Uterus (tissue), 2 donors: ENCODE measurements at regions not wholly inside any gene's neighbourhood (a gene's known extent, or its start where the extent isn't known, plus 50 kb on each side); places are given as distances from the start of the nearest gene placed in this dataset.

Experiments
- POLR2A ChIP-seq, 2 donors: fragments of 450-650 bp; IDR thresholded peaks; one replicate each; pipeline ENCODE4 v1.6.1; 2016; ENCODE audit warnings: antibody characterized with exemption in 2 of 2, mild to moderate bottlenecking in 1 of 2, moderate library complexity in 1 of 2
- TF ChIP-seq, protein P1 (sequence below), 4 experiments: fragments of 200-600 bp in 2 of 4; fragments of 450-650 bp in 2 of 4; sonication (generic) in 2 of 4; IDR thresholded peaks; one replicate each; pipeline ENCODE4 v1.5.1; 2016 to 2019; ENCODE audit warnings: antibody characterized with exemption in 4 of 4, mild to moderate bottlenecking in 2 of 4, moderate library complexity in 1 of 4

DNA sequence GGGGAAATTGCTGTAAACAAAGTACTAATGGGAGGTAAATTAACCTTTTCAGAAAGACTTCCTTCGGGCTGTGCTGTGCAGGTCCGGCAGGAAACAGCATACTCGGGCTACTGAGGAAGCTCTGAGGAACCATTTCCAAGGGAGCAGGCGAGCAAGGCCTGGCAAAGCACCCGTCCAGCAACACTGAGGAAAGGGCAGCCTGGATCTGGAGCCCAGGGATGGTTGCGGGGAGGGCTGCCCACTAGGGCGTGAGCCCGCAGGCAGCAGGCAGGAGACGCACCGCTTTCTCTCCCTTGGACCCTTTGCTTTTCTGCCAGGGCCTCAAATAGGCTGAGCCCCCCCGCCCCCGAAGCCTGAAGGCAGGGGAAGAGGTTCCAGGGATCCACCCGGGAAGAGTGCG, 89.5 kb downstream of the SOX11 start:
- TF ChIP-seq, protein P1, sequence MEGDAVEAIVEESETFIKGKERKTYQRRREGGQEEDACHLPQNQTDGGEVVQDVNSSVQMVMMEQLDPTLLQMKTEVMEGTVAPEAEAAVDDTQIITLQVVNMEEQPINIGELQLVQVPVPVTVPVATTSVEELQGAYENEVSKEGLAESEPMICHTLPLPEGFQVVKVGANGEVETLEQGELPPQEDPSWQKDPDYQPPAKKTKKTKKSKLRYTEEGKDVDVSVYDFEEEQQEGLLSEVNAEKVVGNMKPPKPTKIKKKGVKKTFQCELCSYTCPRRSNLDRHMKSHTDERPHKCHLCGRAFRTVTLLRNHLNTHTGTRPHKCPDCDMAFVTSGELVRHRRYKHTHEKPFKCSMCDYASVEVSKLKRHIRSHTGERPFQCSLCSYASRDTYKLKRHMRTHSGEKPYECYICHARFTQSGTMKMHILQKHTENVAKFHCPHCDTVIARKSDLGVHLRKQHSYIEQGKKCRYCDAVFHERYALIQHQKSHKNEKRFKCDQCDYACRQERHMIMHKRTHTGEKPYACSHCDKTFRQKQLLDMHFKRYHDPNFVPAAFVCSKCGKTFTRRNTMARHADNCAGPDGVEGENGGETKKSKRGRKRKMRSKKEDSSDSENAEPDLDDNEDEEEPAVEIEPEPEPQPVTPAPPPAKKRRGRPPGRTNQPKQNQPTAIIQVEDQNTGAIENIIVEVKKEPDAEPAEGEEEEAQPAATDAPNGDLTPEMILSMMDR (IDR thresholded peaks at IDR 0.05): no peak
- TF ChIP-seq POLR2A (IDR thresholded peaks at IDR 0.05): no peak
